ENCODE measurements at regions not wholly inside any gene's neighbourhood (a gene's known extent, or its start where the extent isn't known, plus 50 kb on each side); places are given as distances from the start of the nearest gene placed in this dataset.

DNA sequence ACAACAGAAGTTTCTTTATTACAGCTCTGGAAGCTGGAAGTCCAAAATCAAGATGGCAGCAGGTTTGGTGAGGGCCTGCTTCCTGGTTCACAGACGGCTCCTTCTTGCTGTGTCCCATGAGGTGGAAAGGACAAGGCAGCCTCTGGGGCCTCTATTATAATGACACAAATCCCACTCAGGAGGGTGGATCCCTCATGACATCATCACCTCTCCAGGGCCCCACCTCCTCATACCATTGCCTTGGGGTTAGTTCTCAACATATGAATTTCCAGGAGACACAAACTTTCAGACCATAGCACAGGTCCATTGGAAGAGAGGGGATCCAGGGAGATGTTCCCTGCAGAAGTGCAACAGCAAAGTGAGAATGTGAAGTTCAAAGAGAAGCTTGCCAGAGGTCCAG is 202.8 kb downstream of the TFCP2L1 start:
- TF ChIP-seq, protein P1, sequence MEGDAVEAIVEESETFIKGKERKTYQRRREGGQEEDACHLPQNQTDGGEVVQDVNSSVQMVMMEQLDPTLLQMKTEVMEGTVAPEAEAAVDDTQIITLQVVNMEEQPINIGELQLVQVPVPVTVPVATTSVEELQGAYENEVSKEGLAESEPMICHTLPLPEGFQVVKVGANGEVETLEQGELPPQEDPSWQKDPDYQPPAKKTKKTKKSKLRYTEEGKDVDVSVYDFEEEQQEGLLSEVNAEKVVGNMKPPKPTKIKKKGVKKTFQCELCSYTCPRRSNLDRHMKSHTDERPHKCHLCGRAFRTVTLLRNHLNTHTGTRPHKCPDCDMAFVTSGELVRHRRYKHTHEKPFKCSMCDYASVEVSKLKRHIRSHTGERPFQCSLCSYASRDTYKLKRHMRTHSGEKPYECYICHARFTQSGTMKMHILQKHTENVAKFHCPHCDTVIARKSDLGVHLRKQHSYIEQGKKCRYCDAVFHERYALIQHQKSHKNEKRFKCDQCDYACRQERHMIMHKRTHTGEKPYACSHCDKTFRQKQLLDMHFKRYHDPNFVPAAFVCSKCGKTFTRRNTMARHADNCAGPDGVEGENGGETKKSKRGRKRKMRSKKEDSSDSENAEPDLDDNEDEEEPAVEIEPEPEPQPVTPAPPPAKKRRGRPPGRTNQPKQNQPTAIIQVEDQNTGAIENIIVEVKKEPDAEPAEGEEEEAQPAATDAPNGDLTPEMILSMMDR (IDR thresholded peaks at IDR 0.05), result no peak
- TF ChIP-seq EZH2 (IDR thresholded peaks at IDR 0.05; ENCODE audit: borderline replicate concordance, insufficient read depth, low read depth, low read length, poor library complexity, severe bottlenecking), result no peak

Measured in B cell (primary cell).